Muscle of back (tissue), 3 donors: ENCODE measurements at regions not wholly inside any gene's neighbourhood (a gene's known extent, or its start where the extent isn't known, plus 50 kb on each side); places are given as distances from the start of the nearest gene placed in this dataset.

Experiments
- DNase-seq, 3 donors: peaks; one replicate each; pipeline versions ENCODE4 v3.0.0 to v3.0.0-alpha.2; 2013

DNA sequence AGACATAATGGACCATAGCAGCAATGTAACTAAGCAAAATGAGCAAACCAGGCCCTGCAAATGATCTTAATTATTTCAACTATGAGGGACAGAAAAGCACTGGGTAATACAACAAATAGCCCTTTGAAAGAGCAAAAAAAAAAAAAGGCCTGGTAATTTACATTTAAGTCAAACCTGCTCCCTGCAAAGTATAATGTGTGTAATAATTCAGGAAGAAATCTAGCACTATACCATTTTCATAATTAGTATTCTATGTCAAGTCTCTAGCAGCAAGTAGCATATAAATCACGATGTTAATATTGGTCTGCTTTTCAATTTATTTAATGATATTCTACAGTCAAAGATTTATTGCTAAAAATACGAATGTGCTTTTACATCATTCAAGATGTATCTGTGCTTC lies 489.6 kb downstream of the BMP2 start:
- peak in 1 of 3 donors; percentile 13 for DNase-seq

DNA sequence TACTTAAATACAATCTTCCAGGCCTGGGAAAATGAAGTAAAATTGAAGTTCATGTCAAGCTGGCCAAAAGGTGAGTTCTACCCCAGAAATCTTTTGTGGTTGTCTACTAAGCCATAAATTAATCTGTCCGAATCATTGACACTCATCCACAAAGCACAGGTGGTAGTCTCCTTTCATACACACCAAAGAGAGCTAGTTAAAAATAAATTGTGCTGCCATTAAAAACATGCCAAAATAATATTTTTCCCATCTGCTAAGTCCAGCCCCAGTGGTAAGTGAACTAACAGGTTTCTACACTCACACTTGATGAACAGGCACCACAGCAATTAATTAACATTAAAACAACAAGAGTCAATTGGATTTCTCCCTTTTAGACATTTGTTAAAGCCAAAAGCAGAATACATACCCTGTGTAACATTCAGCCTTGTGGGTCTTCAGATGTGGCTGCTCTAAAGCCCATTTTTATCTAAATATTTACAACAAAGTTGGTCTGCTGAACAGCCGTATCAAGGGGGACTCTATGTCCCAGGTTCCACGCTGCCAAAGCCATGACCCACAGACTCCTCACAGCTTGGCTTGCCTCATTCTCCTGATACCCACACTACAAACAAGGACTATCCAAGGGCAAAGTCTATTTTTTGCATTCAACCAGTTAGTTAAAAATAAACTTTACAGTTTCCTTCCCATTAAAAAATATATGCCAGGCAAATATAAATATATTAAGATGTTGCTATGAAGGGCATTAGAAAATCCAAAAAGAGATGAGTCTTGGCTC lies 490.4 kb downstream of the BMP2 start:
- peak in 2 of 3 donors; percentile 27 to 39 for DNase-seq

DNA sequence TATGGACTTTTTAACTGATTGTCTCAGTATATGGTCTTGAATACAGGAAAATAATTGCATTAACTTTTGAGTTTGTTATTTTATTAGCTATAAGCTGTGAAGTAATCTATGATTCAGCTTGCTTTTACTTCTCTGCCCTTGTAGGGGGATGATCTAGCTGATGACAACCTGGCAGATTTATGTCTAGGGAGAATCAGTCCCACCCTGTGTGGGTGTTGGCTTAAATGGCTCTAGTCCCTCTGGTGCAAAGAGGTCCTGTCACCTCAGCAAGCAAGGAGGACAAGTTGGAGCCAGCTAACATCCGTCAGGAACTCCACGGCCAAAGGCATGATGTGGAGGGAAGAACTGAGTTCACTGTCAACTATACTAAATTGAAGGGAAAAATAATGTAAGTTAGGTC lies 495.3 kb downstream of the BMP2 start:
- no peak for DNase-seq

- no peak for DNase-seq
Observed at GRCh38 chr20:7264137-7264536, 496.7 kb downstream of the BMP2 start.

GRCh38 chr20:7269452-7269851 lies 502.0 kb downstream of the BMP2 start:
- no peak for DNase-seq

GRCh38 chr20:7272512-7272911 lies 505.0 kb downstream of the BMP2 start:
- DNase-seq = peak in 2 of 3 donors; percentile 28 to 43

DNA sequence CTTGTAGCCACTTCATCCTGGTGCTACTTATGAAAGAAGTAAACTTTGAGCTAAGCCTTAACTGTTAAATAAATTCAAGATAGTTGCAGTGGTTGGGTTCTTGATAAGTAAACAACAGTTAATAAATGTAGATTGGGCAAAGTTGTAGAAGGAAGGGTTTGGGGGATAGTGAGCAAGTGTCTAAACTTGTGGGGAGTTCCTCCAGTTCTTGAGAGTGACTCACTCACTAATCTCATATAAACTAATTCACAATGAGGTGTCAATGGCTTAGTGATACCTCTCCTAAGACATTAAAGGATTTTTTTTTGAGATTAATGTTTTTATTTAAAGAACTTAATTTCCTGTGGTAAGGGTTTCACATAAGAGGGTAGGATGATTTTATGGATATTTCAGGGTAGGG lies 507.4 kb downstream of the BMP2 start:
- DNase-seq = no peak

DNA sequence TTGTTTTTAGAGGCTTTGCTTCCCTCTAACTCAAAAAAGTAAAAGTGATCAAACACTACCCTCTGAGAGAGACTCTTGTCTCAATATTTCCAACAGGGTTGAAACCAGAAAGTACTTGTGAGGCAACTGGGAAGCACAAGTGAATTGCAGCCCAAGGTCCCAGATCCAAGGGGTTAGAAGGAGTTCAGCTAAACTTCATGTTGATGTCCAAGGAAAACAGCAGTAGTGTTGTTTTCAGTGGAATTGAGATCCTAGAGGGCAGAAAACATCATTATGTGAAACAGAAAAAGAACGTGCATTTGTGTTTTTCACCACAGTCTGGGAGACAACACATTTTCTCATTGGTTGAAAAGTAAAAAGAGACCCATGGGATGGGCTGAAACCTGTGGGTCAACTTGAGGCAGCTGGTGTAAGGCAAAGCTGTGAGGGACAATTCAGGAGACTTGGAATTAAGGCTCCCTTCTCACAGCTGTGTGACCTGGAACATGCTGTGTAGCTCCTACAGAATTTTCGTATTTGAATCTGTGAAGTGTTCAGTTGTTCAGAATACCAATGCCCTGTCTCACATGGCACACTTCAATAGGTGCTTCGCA lies 508.3 kb downstream of the BMP2 start:
- no peak for DNase-seq

DNA sequence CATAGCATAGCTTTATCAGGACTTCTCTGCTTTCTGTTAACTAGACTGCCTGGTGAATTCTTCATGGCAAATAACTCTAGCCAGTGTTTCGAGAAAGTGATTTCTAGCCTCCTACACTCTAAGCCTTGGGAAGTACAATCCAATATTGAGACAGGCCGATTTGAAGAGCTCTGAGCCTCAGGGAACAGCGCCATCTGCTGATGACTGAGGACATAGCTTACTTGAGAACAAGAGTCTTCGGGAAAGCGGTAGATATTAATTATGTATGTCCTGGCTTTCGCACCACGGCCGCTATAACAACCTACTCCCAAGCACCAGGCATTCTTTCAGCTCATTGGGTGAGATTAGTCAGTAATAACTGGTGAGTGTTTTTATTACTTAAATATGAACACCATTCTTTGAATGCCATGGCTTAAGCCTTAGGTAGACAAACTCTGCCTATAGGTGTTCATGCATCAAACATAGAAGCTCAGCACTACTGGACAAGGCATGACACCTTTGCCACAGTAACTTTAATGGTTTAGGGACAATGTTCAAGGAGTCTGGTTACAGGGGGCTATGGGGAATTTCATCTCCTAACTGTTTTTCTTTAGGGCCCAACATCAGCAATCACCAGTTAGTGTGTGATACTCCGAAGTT lies 518.6 kb downstream of the BMP2 start:
- peak; percentile 76 to 90 (median 90) for DNase-seq

DNA sequence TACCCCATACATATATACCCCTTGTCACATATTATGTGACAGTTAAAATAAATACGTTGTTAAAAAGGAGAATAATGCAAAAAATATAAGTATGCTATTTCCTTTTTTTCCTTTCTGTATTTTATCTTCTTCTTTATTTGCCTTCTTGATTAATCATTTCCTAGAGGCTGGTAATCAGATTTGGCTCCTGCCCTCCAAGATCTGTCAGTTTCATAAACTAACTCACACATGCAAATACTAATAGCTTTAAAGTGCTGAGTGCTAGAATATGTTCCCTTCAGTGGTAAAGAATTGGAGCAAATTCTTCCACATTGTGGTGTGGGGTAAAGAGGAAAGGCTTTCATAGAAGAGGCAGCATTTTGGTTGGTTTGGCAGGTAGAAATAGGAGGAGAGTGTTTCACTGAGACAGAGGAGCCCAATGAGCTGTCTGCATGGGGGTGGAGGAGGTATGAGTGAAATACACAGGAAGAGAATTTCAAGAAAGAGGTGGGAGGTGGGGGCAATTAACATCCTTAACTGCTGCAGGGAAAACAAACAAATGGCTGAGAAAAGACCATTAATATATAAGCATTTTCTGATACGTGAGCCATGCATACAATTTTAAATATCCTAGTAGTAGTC lies 523.9 kb downstream of the BMP2 start:
- no peak for DNase-seq

GRCh38 chr20:7291946-7292345 lies 524.5 kb downstream of the BMP2 start:
- no peak for DNase-seq

GRCh38 chr20:7294816-7295360 lies 527.4 kb downstream of the BMP2 start:
- no peak for DNase-seq

GRCh38 chr20:7301807-7302206 lies 534.3 kb downstream of the BMP2 start:
- DNase-seq = no peak

DNA sequence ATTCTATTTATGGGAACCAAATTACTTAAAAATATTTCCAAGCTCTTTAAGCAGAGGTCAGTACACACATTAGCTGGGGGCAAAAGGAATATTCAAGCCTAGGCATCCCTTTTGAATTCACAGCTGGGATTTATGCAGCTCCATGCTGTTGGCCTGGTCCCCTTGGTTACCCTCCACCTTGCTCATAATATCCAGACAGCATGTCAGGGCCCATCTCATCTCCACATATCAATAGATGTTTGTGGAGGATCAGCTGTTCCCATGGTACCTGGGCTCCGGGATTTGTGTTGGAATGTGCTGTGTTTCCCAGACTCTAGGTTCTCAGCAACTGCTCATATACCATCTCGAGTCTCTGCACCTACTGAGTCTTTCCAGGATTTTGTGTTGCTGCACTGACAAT lies 534.8 kb downstream of the BMP2 start:
- DNase-seq = no peak

DNA sequence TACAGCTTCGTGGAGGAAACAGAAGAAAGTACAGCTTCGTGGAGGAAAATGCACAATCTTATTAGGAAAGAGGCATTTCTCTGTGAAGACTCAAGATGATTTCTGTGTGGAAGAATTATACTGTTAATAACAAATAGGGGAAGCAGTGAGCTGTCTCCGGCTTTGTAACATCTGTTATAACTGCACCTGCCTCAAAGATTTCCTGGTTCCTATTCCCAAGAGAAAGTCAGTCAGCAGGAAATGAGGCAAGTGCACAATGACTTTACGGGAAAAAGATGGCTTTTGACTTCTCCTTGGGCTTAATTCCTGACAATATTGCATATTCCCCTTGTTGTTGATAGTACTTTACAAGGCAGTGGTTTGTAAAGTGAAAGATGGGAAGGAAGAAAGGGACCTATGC lies 538.5 kb downstream of the BMP2 start:
- DNase-seq = peak in 1 of 3 donors; percentile 7

DNA sequence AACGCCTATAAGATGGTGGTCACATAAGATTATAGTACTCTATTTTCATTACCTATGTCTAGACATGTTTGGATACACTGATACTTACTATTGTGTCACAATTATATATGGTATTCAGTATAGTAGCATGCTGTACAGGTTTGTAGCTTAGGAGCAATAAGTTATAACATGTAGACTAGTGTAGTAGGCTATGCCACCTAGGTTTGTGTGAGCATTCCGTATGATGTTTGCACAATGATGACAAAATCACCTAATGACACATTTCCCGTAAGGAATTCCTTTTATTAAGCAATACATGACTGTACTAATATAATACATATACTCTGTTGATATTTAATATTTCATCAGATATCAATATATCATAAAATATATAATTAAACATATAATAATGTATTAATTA lies 540.7 kb downstream of the BMP2 start:
- DNase-seq = no peak

DNA sequence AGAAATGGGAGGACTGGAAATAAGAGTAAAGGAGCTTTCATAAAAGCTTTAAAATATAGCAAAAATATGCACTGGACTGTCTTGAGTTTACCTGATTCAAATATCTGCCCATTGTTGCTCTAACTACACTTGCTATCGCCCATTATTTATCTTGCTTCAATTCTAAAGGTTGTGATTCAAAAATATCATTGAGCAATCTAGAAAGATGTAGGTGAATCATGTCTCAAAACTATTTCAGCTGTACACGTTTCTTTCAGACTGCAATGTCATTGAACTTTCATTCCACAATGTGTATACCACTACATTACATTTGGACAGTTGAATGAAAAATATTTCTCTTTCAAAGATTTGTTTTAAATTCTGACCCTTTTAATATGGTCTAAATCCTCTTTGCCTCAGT lies 545.6 kb downstream of the BMP2 start:
- DNase-seq = no peak

DNA sequence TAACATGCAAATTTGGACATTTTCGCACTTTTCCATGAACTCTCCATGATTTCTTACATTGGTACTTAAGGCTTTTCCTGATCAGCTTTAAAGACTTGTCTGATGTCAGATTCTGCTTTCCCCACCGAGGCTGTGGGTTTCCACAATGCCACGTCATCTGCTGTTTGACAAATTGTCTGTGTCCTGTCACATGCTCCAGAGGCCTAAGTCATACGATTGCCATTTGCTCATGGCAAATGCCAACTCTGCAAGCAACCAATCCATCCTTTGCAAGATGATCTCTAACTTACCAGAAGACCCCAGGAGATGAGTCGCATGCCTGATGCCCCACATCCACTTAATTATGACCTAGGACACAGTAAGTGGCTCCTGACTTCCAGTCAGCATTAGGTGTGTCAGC lies 556.5 kb downstream of the BMP2 start:
- DNase-seq = no peak

GRCh38 chr20:7327810-7328209 lies 560.3 kb downstream of the BMP2 start:
- no peak for DNase-seq

DNA sequence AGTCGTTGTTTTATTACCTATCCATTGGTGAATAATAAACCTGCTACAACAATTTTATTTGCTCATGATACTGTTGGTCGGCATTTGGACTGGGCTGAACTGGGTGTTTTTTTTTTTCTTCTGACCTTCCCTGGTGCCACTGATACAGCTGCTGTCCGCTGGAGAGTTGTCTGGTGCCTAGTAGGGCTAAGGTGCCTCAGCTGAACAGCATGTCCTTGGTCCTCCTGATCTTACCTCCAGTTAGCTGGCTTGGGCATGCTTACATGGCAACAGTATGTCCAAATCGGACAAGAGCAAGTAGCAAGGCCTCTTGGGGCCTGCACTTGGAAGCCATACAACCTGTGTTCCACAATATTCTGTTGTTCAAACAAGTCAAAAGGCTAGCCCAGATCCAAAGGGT lies 563.4 kb downstream of the BMP2 start:
- no peak for DNase-seq

DNA sequence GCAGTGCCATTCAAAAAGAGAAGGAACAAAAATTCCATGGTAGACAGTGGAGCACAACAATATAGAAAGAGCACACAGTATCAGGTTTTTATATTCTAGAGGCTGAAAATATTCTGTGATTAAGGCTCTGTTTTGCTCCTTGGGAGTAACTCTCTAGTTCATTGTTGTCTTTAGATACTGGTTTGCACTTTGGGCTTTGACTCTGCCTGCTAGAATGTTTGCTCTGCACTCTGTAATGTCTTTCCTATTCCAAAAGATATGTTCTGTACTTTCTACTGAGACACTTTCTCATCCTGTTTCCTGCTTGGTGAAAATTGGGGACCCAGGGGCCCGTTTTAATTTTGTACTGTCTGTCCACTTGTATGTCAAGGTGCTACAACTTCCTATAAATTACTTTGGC lies 564.7 kb downstream of the BMP2 start:
- DNase-seq = no peak

DNA sequence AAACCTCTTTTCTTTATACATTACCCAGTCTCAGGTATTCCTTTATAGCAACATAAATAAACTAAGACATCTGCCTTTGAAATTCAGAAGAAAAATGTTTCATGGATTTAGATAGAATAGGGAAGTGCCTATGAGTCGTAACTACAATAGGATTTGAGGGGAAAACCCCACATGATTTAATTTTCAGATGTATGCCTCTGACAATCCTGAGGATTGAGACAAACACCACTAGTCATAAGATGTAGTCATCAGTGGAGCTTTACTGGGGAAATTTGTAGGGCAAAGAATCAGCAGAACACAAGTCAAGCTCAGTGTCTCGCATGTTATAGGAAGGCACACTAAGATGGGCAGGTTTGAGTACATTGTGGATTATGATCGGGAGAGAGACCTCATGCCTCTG lies 566.4 kb downstream of the BMP2 start:
- no peak for DNase-seq

DNA sequence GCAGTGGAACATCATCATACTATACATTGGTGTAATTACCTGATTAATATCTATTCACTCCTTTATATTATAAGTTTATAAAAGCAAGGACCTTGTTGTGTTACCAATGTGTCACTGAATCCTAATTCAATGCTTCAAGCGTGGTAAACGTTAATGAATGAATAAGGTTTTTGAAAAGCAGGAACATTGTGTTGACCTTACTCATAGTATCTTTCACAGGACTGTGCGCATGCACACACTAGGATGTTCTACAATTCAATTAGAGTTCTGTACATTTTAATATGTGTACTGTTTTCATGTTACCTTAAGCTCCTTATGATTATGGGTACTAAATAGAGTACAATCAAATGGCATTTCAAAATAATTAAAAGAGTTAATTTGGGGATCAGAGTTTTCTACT lies 578.5 kb downstream of the BMP2 start:
- DNase-seq = no peak
